H1 (cell line): ENCODE measurements at regions not wholly inside any gene's neighbourhood (a gene's known extent, or its start where the extent isn't known, plus 50 kb on each side); places are given as distances from the start of the nearest gene placed in this dataset.

ENCODE experiments used
- CTCF ChIA-PET: fragments of 300-600 bp; sonication (Branson Sonifier 250); formaldehyde crosslinking; loops from one replicate; lab custom pipeline; 2021; ENCODE audit not compliant: partially characterized antibody; lab: Charles Lee
- POLR2A ChIA-PET: fragments of 300-600 bp; sonication (Branson Sonifier 250); formaldehyde crosslinking; loops from one replicate; lab custom pipeline; 2021; ENCODE audit warnings: inconsistent platforms; ENCODE audit not compliant: partially characterized antibody; lab: Charles Lee
- DNase-seq, 2 experiments: peaks; one replicate each; pipeline versions ENCODE4 v3.0.0 to v3.0.0-alpha.2; 2010 to 2022; ENCODE audit warnings: low spot score in 2 of 2, low read depth in 1 of 2, mixed read lengths in 1 of 2
- FAIRE-seq: peaks from 2 replicates; lab custom pipeline; 2011; peaks lifted over from hg19 to GRCh38; lab: Jason Lieb, UNC
- H2AFZ ChIP-seq: 2 replicates; pipeline ENCODE4 v1.8.1; 2012; ENCODE audit warnings: low read length, inconsistent platforms
- H2AK5ac ChIP-seq: 2 replicates; pipeline ENCODE4 v1.6.1; 2013; ENCODE audit warnings: low read depth, low read length
- H2BK120ac ChIP-seq: replicated peaks from 2 replicates; pipeline ENCODE3; 2013; ENCODE audit warnings: low read depth, low read length, inconsistent platforms
- H2BK12ac ChIP-seq: 2 replicates; pipeline ENCODE4 v1.6.1; 2013; ENCODE audit warnings: low read depth, low read length
- H2BK15ac ChIP-seq: 2 replicates; pipeline ENCODE4 v1.6.1; 2013; ENCODE audit warnings: low read length
- H2BK20ac ChIP-seq: 2 replicates; pipeline ENCODE4 v1.6.1; 2013; ENCODE audit warnings: low read length
- H2BK5ac ChIP-seq: 2 replicates; pipeline ENCODE4 v1.6.1; 2013; ENCODE audit warnings: low read depth, low read length
- H3K14ac ChIP-seq: 2 replicates; pipeline ENCODE4 v1.6.1; 2013; ENCODE audit warnings: inconsistent platforms; ENCODE audit not compliant: insufficient read length
- H3K18ac ChIP-seq: 2 replicates; pipeline ENCODE4 v1.6.1; 2013; ENCODE audit warnings: low read length; ENCODE audit errors: extremely low read depth
- H3K23ac ChIP-seq: 2 replicates; pipeline ENCODE4 v1.6.1; 2013; ENCODE audit warnings: inconsistent platforms; ENCODE audit not compliant: insufficient read length
- H3K23me2 ChIP-seq: 2 replicates; pipeline ENCODE4 v1.6.1; 2013; ENCODE audit warnings: low read depth, low read length
- H3K27ac ChIP-seq: 2 replicates; pipeline ENCODE4 v1.6.1; 2011; ENCODE audit warnings: low read depth, low read length, inconsistent platforms
- H3K27me3 ChIP-seq, 4 experiments: replicated peaks in 1 of 4; 1 replicate in 1 of 4; 2 replicates in 3 of 4; pipeline versions ENCODE4 v1.6.1 to v1.8.1; 2011 to 2013; ENCODE audit warnings: low read length in 3 of 4, mild to moderate bottlenecking in 3 of 4, inconsistent platforms in 2 of 4, mixed read lengths in 2 of 4, moderate library complexity in 1 of 4; ENCODE audit not compliant: control insufficient read depth in 3 of 4, insufficient read depth in 3 of 4; ENCODE audit errors: extremely low read depth in 1 of 4
- H3K36me3 ChIP-seq, 4 experiments: 2 replicates each; pipeline versions ENCODE4 v1.6.1 to v1.8.1; 2011 to 2013; ENCODE audit warnings: mild to moderate bottlenecking in 4 of 4, low read length in 3 of 4, moderate library complexity in 2 of 4, control low read depth in 1 of 4, inconsistent platforms in 1 of 4; ENCODE audit not compliant: insufficient read depth in 4 of 4, control insufficient read depth in 2 of 4
- H3K4ac ChIP-seq: replicated peaks from 2 replicates; pipeline ENCODE3; 2013; ENCODE audit warnings: low read length, low read depth, mixed read lengths, inconsistent platforms; ENCODE audit not compliant: insufficient read length
- H3K4me1 ChIP-seq, 4 experiments: replicated peaks in 1 of 4; 1 replicate in 1 of 4; 2 replicates in 3 of 4; pipeline versions ENCODE4 v1.6.1 to v1.8.1; 2011 to 2013; ENCODE audit warnings: low read length in 3 of 4, inconsistent platforms in 2 of 4, mixed read lengths in 1 of 4; ENCODE audit not compliant: insufficient read depth in 4 of 4, control insufficient read depth in 3 of 4
- H3K4me2 ChIP-seq, 2 experiments: 2 replicates each; pipeline versions ENCODE4 v1.6.1 to v1.8.1; 2011 to 2013; ENCODE audit warnings: low read depth in 2 of 2, low read length in 2 of 2, control low read depth in 1 of 2, inconsistent platforms in 1 of 2, mild to moderate bottlenecking in 1 of 2; ENCODE audit not compliant: insufficient read depth in 1 of 2
- H3K4me3 ChIP-seq, 4 experiments: fragments of 200-600, 300-600 bp in 1 of 4; sonication (generic), shearing (Covaris generic), sonication (Bioruptor Twin) in 1 of 4; 2 replicates each; pipeline versions ENCODE4 v1.5.1 to v1.8.1; 2011 to 2016; ENCODE audit warnings: low read length in 4 of 4, low read depth in 3 of 4, control low read depth in 2 of 4, inconsistent platforms in 2 of 4, mild to moderate bottlenecking in 2 of 4, mixed read lengths in 1 of 4, moderate library complexity in 1 of 4; ENCODE audit not compliant: insufficient read depth in 2 of 4; ENCODE audit errors: extremely low read depth in 1 of 4
- H3K56ac ChIP-seq: replicated peaks from 2 replicates; pipeline ENCODE3; 2013; ENCODE audit warnings: low read depth, mild to moderate bottlenecking, mixed read lengths, low read length, inconsistent platforms; ENCODE audit not compliant: insufficient read length
- H3K79me1 ChIP-seq: 2 replicates; pipeline ENCODE4 v1.6.1; 2013; ENCODE audit warnings: low read depth, low read length, control low read depth
- H3K79me2 ChIP-seq, 2 experiments: 2 replicates each; pipeline versions ENCODE4 v1.6.1 to v1.8.1; 2012 to 2013; ENCODE audit warnings: low read length in 2 of 2, mild to moderate bottlenecking in 2 of 2, inconsistent platforms in 1 of 2; ENCODE audit not compliant: insufficient read depth in 2 of 2, control insufficient read depth in 1 of 2
- H3K9ac ChIP-seq, 4 experiments: replicated peaks in 1 of 4; 1 replicate in 1 of 4; 2 replicates in 3 of 4; pipeline versions ENCODE4 v1.6.1 to v1.8.1; 2011 to 2013; ENCODE audit warnings: low read depth in 3 of 4, low read length in 3 of 4, control low read depth in 2 of 4, mild to moderate bottlenecking in 2 of 4, moderate library complexity in 2 of 4, inconsistent platforms in 1 of 4; ENCODE audit errors: extremely low read depth in 1 of 4
- H3K9me3 ChIP-seq, 2 experiments: 2 replicates each; pipeline versions ENCODE4 v1.6.1 to v1.8.1; 2012 to 2013; ENCODE audit warnings: mild to moderate bottlenecking in 2 of 2, moderate library complexity in 2 of 2, control low read depth in 1 of 2, inconsistent platforms in 1 of 2, low read depth in 1 of 2, low read length in 1 of 2, mixed read lengths in 1 of 2; ENCODE audit not compliant: insufficient read depth in 2 of 2
- H4K20me1 ChIP-seq, 2 experiments: replicated peaks in 1 of 2; 2 replicates each; pipeline versions ENCODE3 to v1.8.1; 2011 to 2013; ENCODE audit warnings: inconsistent platforms in 2 of 2, low read length in 2 of 2, mild to moderate bottlenecking in 1 of 2; ENCODE audit not compliant: insufficient read depth in 2 of 2, control insufficient read depth in 1 of 2
- H4K5ac ChIP-seq: 2 replicates; pipeline ENCODE4 v1.6.1; 2013; ENCODE audit warnings: low read length, low read depth, mixed read lengths, inconsistent platforms; ENCODE audit not compliant: insufficient read length
- H4K8ac ChIP-seq: 2 replicates; pipeline ENCODE4 v1.8.0; 2013; ENCODE audit warnings: mild to moderate bottlenecking, moderate library complexity, low read length, inconsistent platforms; ENCODE audit not compliant: insufficient read depth; ENCODE audit errors: extremely low read depth
- H4K91ac ChIP-seq: replicated peaks from 2 replicates; pipeline ENCODE3; 2013; ENCODE audit warnings: low read length, mixed read lengths, inconsistent platforms; ENCODE audit not compliant: insufficient read length
- CBX5 ChIP-seq: fragments of 300-800, 300-1000 bp; sonication (generic); IDR thresholded peaks from 2 replicates; pipeline ENCODE4 v1.7.1; 2016; ENCODE audit warnings: antibody characterized with exemption, low read length, low read depth
- CBX8 ChIP-seq: fragments of 300-800, 300-1000 bp; sonication (generic); IDR thresholded peaks from 2 replicates; pipeline ENCODE4 v1.7.1; 2016; ENCODE audit warnings: low read depth, low read length, borderline replicate concordance
- CHD2 ChIP-seq: IDR thresholded peaks from 2 replicates; pipeline ENCODE4 v1.6.1; 2012; ENCODE audit warnings: low read length, improper control_type of control experiment
- CREB1 ChIP-seq: IDR thresholded peaks from 2 replicates; pipeline ENCODE4 v1.6.1; 2012; ENCODE audit warnings: inconsistent platforms
- CTBP2 ChIP-seq: IDR thresholded peaks from 2 replicates; pipeline ENCODE4 v1.7.0; 2011; ENCODE audit warnings: borderline replicate concordance, mild to moderate bottlenecking, moderate library complexity, mixed read lengths, low read length; ENCODE audit not compliant: insufficient read depth, insufficient read length
- JUND ChIP-seq: IDR thresholded peaks from 2 replicates; pipeline ENCODE4 v1.6.1; 2011; ENCODE audit warnings: mild to moderate bottlenecking, improper control_type of control experiment, low read length
- KDM4A ChIP-seq: IDR thresholded peaks from one replicate; pipeline ENCODE4 v1.7.1; 2012; ENCODE audit warnings: low read depth, mild to moderate bottlenecking, moderate library complexity, low read length, inconsistent platforms; ENCODE audit not compliant: severe bottlenecking
- NRF1 ChIP-seq: IDR thresholded peaks from 2 replicates; pipeline ENCODE4 v1.6.1; 2011; ENCODE audit warnings: mild to moderate bottlenecking, low read depth, low read length, improper control_type of control experiment
- POLR2A ChIP-seq, 2 experiments: IDR thresholded peaks; 1 replicate in 1 of 2; 2 replicates in 1 of 2; pipeline ENCODE4 v1.6.1; 2011; ENCODE audit warnings: low read depth in 2 of 2, low read length in 2 of 2, mild to moderate bottlenecking in 2 of 2; ENCODE audit errors: control extremely low read depth in 1 of 2
- POU5F1 ChIP-seq: IDR thresholded peaks from 2 replicates; pipeline ENCODE4 v1.6.1; 2011; ENCODE audit warnings: low read depth, mild to moderate bottlenecking, low read length, moderate library complexity
- SP1 ChIP-seq: IDR thresholded peaks from 2 replicates; pipeline ENCODE4 v1.6.1; 2011; ENCODE audit warnings: low read depth, low read length
- TAF1 ChIP-seq: IDR thresholded peaks from 2 replicates; pipeline ENCODE4 v1.6.1; 2011; ENCODE audit warnings: mild to moderate bottlenecking, low read depth, low read length
- TEAD4 ChIP-seq: IDR thresholded peaks from 2 replicates; pipeline ENCODE4 v1.6.1; 2012; ENCODE audit warnings: low read depth, low read length, inconsistent platforms, mixed read lengths
- YY1 ChIP-seq: IDR thresholded peaks from 2 replicates; pipeline ENCODE4 v1.6.1; 2011; ENCODE audit warnings: low read depth, mild to moderate bottlenecking, low read length
- ZNF274 ChIP-seq: IDR thresholded peaks from 2 replicates; pipeline ENCODE4 v1.7.0; 2012; ENCODE audit warnings: low read length, borderline replicate concordance; ENCODE audit errors: extremely low read depth
- WGBS, 2 experiments: shearing (Covaris generic) in 1 of 2; methylation state at CpG; one replicate each; pipeline versions ENCODE4 v1.1.6 to v1.1.7; 2013 to 2015; ENCODE audit warnings: low lambda C conversion rate in 2 of 2, mixed read lengths in 2 of 2, inconsistent platforms in 1 of 2, low coverage in 1 of 2, missing lambda C conversion rate in 1 of 2; ENCODE audit not compliant: insufficient replicate concordance in 2 of 2, insufficient coverage in 1 of 2, insufficient read length in 1 of 2; ENCODE audit errors: extremely low coverage in 1 of 2, missing lambda C conversion rate in 1 of 2; 5-methylcytosine and 5-hydroxymethylcytosine counted together
- TF ChIP-seq, protein P1 (sequence below): IDR thresholded peaks from 2 replicates; pipeline ENCODE4 v1.6.1; 2012; ENCODE audit warnings: inconsistent platforms

DNA sequence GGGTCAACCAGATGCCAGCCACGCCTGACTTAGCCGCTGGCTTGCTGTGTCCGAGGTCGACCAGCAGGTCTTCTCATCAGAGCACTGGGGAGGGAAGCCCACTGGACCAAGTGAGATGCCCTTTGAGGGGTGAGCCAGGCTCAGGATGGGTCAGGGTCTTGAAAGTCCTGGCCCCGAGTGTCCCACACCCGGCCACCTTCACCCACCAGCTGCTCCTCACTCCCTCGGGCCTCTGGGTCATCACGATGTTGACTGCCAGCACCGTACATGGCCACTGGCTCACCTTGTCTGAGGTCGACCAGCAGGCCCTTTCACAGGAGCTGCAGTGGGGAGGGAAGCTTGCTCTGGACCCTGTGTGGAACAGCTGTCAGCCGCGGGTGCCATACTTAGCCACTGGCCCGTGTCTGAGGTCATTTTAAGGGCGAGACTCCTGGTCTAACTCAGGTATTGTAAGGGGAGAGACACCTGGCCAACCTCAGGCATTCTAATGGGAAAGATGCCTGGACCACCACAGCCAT lies 1361.3 kb downstream of the UQCRFS1 start:
- 84% methylated on average over 14 of the region's 14 CpGs; no CpG with 5 or more reads in 1 of the 2 experiments for WGBS, 2 experiments
- H3K4ac ChIP-seq: no peak overlapping the region
- H2BK12ac ChIP-seq: no peak overlapping the region
- H3K36me3 ChIP-seq: no peaks in the 10 kb centered on the region
- no peak overlapping the region for H3K18ac ChIP-seq
- H3K4me3 ChIP-seq: no peak overlapping the region
- no peak overlapping the region for H4K8ac ChIP-seq
- no peak overlapping the region for H3K4me2 ChIP-seq
- H3K27me3 ChIP-seq: no peaks in the 10 kb centered on the region
- H3K4me1 ChIP-seq: no peaks in the 10 kb centered on the region
- no peaks in the 10 kb centered on the region for H3K79me1 ChIP-seq
- no peak overlapping the region for H3K14ac ChIP-seq
- peaks cover 54 to 74% of the 10 kb centered on the region in 2 experiments for H3K9me3 ChIP-seq
- no peak overlapping the region for H2AFZ ChIP-seq
- H3K56ac ChIP-seq: no peak overlapping the region
- CTCF ChIA-PET: interaction anchor here (0.6 kb wide), 1 partner anchor 18 kb away, joined by 3 read pairs; no protein-coding TSS in a partner anchor
- DNase-seq (no peak), FAIRE-seq (no peak)
- H3K9ac ChIP-seq: no peak overlapping the region
- H2AK5ac ChIP-seq: no peak overlapping the region
- H3K79me2 ChIP-seq: no peaks in the 10 kb centered on the region
- H2BK5ac ChIP-seq: no peak overlapping the region
- H3K27ac ChIP-seq: no peak overlapping the region
- no peak overlapping the region for H2BK15ac ChIP-seq
- no peak overlapping the region for H4K5ac ChIP-seq
- POLR2A ChIA-PET: no interaction called here
- H3K23me2 ChIP-seq: no peaks in the 10 kb centered on the region
- no peak overlapping the region for H3K23ac ChIP-seq
- H4K20me1 ChIP-seq: no peaks in the 10 kb centered on the region
- no peak overlapping the region for H2BK120ac ChIP-seq
- no peak overlapping the region for H2BK20ac ChIP-seq
- no peak overlapping the region for H4K91ac ChIP-seq
- TF ChIP-seq TEAD4 (no peak), CBX5 (no peak), CHD2 (no peak), CREB1 (no peak), NRF1 (no peak), CBX8 (no peak), POLR2A (IDR thresholded peaks at IDR 0.05; ENCODE audit: control extremely low read depth in 1 of 2, low read depth in 2 of 2, low read length in 2 of 2) (no peak), CTBP2 (no peak), ZNF274 (no peak), KDM4A (no peak), JUND (no peak), YY1 (no peak), SP1 (no peak), TAF1 (no peak), POU5F1 (no peak)
- TF ChIP-seq, protein P1, sequence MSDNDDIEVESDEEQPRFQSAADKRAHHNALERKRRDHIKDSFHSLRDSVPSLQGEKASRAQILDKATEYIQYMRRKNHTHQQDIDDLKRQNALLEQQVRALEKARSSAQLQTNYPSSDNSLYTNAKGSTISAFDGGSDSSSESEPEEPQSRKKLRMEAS: no peak
